GM13976 (cell line): ENCODE measurements at regions not wholly inside any gene's neighbourhood (a gene's known extent, or its start where the extent isn't known, plus 50 kb on each side); places are given as distances from the start of the nearest gene placed in this dataset.

ENCODE experiments used
- DNase-seq: peaks from one replicate; pipeline ENCODE4 v3.0.0; 2012; ENCODE audit warnings: low spot score
- in situ Hi-C: fragments of 300-500 bp; cut with MboI; formaldehyde crosslinking; loops from one replicate; pipeline ENCODE4 v1.12.0; 2022; ENCODE audit warnings: low sequenced_read_pairs, mixed read lengths, inconsistent platforms; ENCODE audit not compliant: unreplicated experiment
- TF ChIP-seq, protein P1 (sequence below): IDR thresholded peaks from 2 replicates; pipeline ENCODE4 v1.5.1; 2012; ENCODE audit warnings: borderline replicate concordance, mild to moderate bottlenecking; ENCODE audit not compliant: insufficient read depth; ENCODE audit errors: extremely low read depth, missing control alignments, control extremely low read depth

- in situ Hi-C loops = no loop called here
- no peak for DNase-seq
- TF ChIP-seq, protein P1, sequence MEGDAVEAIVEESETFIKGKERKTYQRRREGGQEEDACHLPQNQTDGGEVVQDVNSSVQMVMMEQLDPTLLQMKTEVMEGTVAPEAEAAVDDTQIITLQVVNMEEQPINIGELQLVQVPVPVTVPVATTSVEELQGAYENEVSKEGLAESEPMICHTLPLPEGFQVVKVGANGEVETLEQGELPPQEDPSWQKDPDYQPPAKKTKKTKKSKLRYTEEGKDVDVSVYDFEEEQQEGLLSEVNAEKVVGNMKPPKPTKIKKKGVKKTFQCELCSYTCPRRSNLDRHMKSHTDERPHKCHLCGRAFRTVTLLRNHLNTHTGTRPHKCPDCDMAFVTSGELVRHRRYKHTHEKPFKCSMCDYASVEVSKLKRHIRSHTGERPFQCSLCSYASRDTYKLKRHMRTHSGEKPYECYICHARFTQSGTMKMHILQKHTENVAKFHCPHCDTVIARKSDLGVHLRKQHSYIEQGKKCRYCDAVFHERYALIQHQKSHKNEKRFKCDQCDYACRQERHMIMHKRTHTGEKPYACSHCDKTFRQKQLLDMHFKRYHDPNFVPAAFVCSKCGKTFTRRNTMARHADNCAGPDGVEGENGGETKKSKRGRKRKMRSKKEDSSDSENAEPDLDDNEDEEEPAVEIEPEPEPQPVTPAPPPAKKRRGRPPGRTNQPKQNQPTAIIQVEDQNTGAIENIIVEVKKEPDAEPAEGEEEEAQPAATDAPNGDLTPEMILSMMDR = no peak
Measured at GRCh38 chr11:122340607-122341290, 224.7 kb upstream of the BLID start.

DNA sequence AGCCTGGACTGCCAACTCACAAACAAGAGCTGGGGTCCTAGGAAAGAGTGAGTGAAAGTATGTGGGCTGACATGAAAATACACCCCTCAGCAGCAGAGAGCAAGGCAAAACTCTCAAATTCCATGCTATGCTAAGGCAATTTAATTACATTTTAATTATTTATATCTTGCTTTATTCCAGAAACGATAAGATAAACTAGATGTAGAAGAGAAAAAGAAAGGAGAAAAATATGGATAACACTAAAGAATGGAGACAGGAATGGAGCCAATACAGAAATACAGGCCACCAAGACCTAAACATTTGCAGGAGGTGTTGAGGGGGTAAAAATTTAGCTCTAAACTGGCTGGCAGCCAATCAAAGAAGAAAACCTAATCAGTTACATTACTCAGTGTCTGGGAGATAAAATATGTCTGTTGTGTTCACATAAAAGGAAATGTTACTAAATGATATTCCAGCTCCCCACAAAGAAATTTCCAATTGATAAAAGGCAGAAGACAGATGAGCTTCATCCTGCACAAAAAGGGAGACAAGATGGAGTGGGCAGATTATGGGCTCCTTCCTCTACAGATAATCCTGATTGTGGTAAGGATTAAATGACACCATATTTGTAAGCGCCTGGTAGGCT lies 223.5 kb upstream of the BLID start:
- in situ Hi-C loops = no loop called here
- DNase-seq = no peak
- TF ChIP-seq, protein P1 = no peak

DNA sequence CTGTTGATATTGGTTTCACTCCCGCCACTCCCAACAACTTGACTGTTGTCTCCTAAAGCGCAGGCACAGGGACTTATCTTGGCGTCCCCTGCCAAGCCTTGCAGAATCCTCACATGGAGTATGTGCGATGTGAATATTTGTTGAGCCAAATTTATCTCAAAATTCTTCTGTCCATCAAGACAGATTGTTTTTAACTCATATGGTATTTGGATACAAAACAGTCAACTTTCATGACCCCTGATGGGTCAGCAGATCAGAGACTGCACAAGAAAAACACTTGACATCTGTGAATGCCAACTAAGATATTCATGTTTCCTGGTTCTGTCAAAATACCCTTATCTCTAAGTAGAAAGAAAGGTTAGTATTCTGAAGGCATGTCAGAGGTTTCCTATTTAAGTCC lies 221.7 kb upstream of the BLID start:
- TF ChIP-seq, protein P1 = no peak
- no peak for DNase-seq
- in situ Hi-C loops = no loop called here

DNA sequence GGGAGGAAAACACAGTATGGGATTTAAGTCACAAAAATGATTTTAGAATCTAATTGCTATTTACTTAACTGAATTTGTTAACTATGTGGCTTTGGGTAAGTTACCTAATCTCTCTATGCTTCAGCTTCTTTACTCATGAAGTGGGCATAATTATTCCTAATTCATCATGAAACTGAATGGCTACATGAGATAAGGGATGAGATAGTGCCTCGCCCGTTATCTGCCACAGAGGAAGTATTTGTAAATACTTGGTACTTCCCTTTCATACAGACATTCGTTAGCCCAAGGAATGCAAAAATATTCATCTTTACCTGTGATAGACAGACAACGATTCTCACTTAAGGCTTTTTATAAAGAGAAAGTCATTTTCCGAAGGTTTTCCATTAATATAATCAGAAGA lies 221.2 kb upstream of the BLID start:
- in situ Hi-C loops = no loop called here
- TF ChIP-seq, protein P1 = no peak

GRCh38 chr11:122336706-122337105 lies 220.7 kb upstream of the BLID start:
- in situ Hi-C loops = no loop called here
- DNase-seq = no peak
- TF ChIP-seq, protein P1 = no peak

More for the DNA sequence above, 221.2 kb upstream of the BLID start:
- no peak for DNase-seq

DNA sequence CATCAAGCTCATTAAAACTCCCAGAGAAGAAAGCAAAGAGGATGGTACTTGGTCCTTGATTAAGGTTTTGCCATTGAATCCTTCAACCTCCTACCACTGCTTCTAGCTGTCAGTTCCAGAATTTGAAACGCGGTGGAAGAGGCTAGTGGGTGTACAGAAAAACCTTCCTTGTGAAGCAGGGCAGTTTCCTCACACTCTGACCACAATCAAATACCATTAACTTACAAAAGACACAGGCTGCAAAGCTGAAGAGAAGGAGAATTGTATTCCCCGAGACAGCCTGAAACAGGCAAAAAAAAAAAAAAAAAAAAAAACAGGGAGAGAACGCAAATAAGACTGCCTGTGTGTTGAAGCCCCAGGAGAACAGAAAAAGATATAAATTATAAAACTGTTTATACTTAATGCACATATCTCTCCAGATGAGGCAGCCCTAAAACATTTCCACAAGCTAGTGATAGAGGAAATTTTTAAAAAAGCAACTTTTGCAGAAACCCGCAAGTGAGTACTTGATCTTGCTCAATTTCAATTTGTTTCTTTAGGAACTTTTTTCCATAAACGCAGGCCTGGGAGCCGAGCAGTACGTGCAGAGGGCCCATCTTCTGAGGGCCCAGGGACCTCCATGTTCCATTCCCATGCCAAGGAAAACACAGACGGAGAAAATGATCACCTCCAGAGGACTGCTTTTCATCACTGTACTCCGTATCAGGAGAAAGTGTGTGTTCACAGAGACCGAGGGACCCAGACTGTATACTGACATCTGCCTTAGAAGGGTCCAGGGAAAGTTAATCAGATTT lies 218.7 kb upstream of the BLID start:
- in situ Hi-C loops = no loop called here
- DNase-seq = no peak
- TF ChIP-seq, protein P1 = no peak
